ENCODE measurements at regions not wholly inside any gene's neighbourhood (a gene's known extent, or its start where the extent isn't known, plus 50 kb on each side); places are given as distances from the start of the nearest gene placed in this dataset.

GRCh38 chr1:208951908-208952307 lies 631.6 kb upstream of the CAMK1G start:
- H2AFZ ChIP-seq (ENCODE audit: low read depth, low read length): no peak overlapping the region
- no peaks in the 10 kb centered on the region for H4K20me1 ChIP-seq (ENCODE audit: insufficient read depth)
- no peaks in the 10 kb centered on the region for H3K36me3 ChIP-seq (ENCODE audit: insufficient read depth, low read length)
- no peak for TF ChIP-seq RAD21 (conservative IDR thresholded peaks at IDR 0.05)
- no peak overlapping the region for H3K27ac ChIP-seq (ENCODE audit: low read length)
- H3K27me3 ChIP-seq (ENCODE audit: insufficient read depth, low read depth, low read length): no peaks in the 10 kb centered on the region
- H3K4me2 ChIP-seq (ENCODE audit: low read length): no peak overlapping the region
- H3K9me2 ChIP-seq (ENCODE audit: insufficient read depth, low read length): no peaks in the 10 kb centered on the region
- H3K9ac ChIP-seq (ENCODE audit: low read length): no peak overlapping the region
- H3K9me3 ChIP-seq (ENCODE audit: low read length): no peaks in the 10 kb centered on the region
- H3F3A ChIP-seq (ENCODE audit: insufficient read depth, low read length, poor library complexity, severe bottlenecking): no peaks in the 10 kb centered on the region
- H3K79me2 ChIP-seq (replicated peaks; ENCODE audit: insufficient read depth, low read length): no peaks in the 10 kb centered on the region
- H3K4me3 ChIP-seq (ENCODE audit: low read length): no peak overlapping the region

- peaks cover 9% of the 10 kb centered on the region for H3K9me3 ChIP-seq (ENCODE audit: low read length)
- no peak overlapping the region for H2AFZ ChIP-seq (ENCODE audit: low read depth, low read length)
- H3K9me2 ChIP-seq (ENCODE audit: insufficient read depth, low read length): no peaks in the 10 kb centered on the region
- H3K4me3 ChIP-seq (ENCODE audit: low read length): no peak overlapping the region
- no peaks in the 10 kb centered on the region for H3K27me3 ChIP-seq (ENCODE audit: insufficient read depth, low read depth, low read length)
- H4K20me1 ChIP-seq (ENCODE audit: insufficient read depth): no peaks in the 10 kb centered on the region
- no peak overlapping the region for H3K9ac ChIP-seq (ENCODE audit: low read length)
- no peaks in the 10 kb centered on the region for H3K79me2 ChIP-seq (replicated peaks; ENCODE audit: insufficient read depth, low read length)
- H3F3A ChIP-seq (ENCODE audit: insufficient read depth, low read length, poor library complexity, severe bottlenecking): no peaks in the 10 kb centered on the region
- TF ChIP-seq EP300 (conservative IDR thresholded peaks at IDR 0.05; ENCODE audit: poor library complexity, severe bottlenecking) (no peak), POLR2AphosphoS5 (IDR thresholded peaks at IDR 0.05) (no peak), SMC3 (conservative IDR thresholded peaks at IDR 0.05; ENCODE audit: poor library complexity) (no peak), RAD21 (conservative IDR thresholded peaks at IDR 0.05) (no peak)
- H3K4me2 ChIP-seq (ENCODE audit: low read length): no peak overlapping the region
- no peaks in the 10 kb centered on the region for H3K36me3 ChIP-seq (ENCODE audit: insufficient read depth, low read length)
- H3K27ac ChIP-seq (ENCODE audit: low read length): no peak overlapping the region
Measured at GRCh38 chr1:208962867-208963266, 620.6 kb upstream of the CAMK1G start.

- no peak overlapping the region for H3K4me2 ChIP-seq (ENCODE audit: low read length)
- no peaks in the 10 kb centered on the region for H4K20me1 ChIP-seq (ENCODE audit: insufficient read depth)
- H3K27ac ChIP-seq (ENCODE audit: low read length): no peak overlapping the region
- H3K36me3 ChIP-seq (ENCODE audit: insufficient read depth, low read length): no peaks in the 10 kb centered on the region
- no peak overlapping the region for H3K4me3 ChIP-seq (ENCODE audit: low read length)
- H3K9me3 ChIP-seq (ENCODE audit: low read length): no peaks in the 10 kb centered on the region
- no peaks in the 10 kb centered on the region for H3F3A ChIP-seq (ENCODE audit: insufficient read depth, low read length, poor library complexity, severe bottlenecking)
- H3K27me3 ChIP-seq (ENCODE audit: insufficient read depth, low read depth, low read length): no peaks in the 10 kb centered on the region
- TF ChIP-seq SMC3 (conservative IDR thresholded peaks at IDR 0.05; ENCODE audit: poor library complexity) (no peak), POLR2AphosphoS5 (IDR thresholded peaks at IDR 0.05) (no peak), REST (IDR thresholded peaks at IDR 0.05; ENCODE audit: borderline replicate concordance) (no peak), TAF1 (IDR thresholded peaks at IDR 0.05; ENCODE audit: low read depth) (no peak), RAD21 (conservative IDR thresholded peaks at IDR 0.05) (no peak)
- no peaks in the 10 kb centered on the region for H3K79me2 ChIP-seq (replicated peaks; ENCODE audit: insufficient read depth, low read length)
- no peak overlapping the region for H3K9ac ChIP-seq (ENCODE audit: low read length)
- no peaks in the 10 kb centered on the region for H3K9me2 ChIP-seq (ENCODE audit: insufficient read depth, low read length)
- H2AFZ ChIP-seq (ENCODE audit: low read depth, low read length): no peak overlapping the region
Measured at GRCh38 chr1:208965351-208965750, 618.2 kb upstream of the CAMK1G start.

GRCh38 chr1:208967334-208967733 lies 616.2 kb upstream of the CAMK1G start:
- H3K4me2 ChIP-seq (ENCODE audit: low read length): no peak overlapping the region
- TF ChIP-seq EP300 (conservative IDR thresholded peaks at IDR 0.05; ENCODE audit: poor library complexity, severe bottlenecking): no peak
- no peak for TF ChIP-seq CTCF (IDR thresholded peaks at IDR 0.05; ENCODE audit: poor library complexity, severe bottlenecking)
- no peak for TF ChIP-seq SMC3 (conservative IDR thresholded peaks at IDR 0.05; ENCODE audit: poor library complexity)
- no peak for TF ChIP-seq RAD21 (conservative IDR thresholded peaks at IDR 0.05)
- no peak for TF ChIP-seq MXI1 (conservative IDR thresholded peaks at IDR 0.05; ENCODE audit: poor library complexity, severe bottlenecking)
- no peak for TF ChIP-seq REST (IDR thresholded peaks at IDR 0.05; ENCODE audit: borderline replicate concordance)
- TF ChIP-seq POLR2AphosphoS5 (IDR thresholded peaks at IDR 0.05): no peak
- no peak for TF ChIP-seq TAF1 (IDR thresholded peaks at IDR 0.05; ENCODE audit: low read depth)
- no peak for TF ChIP-seq EZH2 (IDR thresholded peaks at IDR 0.05; ENCODE audit: borderline replicate concordance, insufficient read depth, low read length, poor library complexity, severe bottlenecking)
- no peaks in the 10 kb centered on the region for H3K9me2 ChIP-seq (ENCODE audit: insufficient read depth, low read length)
- no peaks in the 10 kb centered on the region for H3K36me3 ChIP-seq (ENCODE audit: insufficient read depth, low read length)
- H3K9ac ChIP-seq (ENCODE audit: low read length): no peak overlapping the region
- no peak overlapping the region for H3K27ac ChIP-seq (ENCODE audit: low read length)
- H2AFZ ChIP-seq (ENCODE audit: low read depth, low read length): no peak overlapping the region
- H3K9me3 ChIP-seq (ENCODE audit: low read length): no peaks in the 10 kb centered on the region
- H3K27me3 ChIP-seq (ENCODE audit: insufficient read depth, low read depth, low read length): no peaks in the 10 kb centered on the region
- H4K20me1 ChIP-seq (ENCODE audit: insufficient read depth): no peaks in the 10 kb centered on the region
- no peak overlapping the region for H3K4me3 ChIP-seq (ENCODE audit: low read length)
- H3F3A ChIP-seq (ENCODE audit: insufficient read depth, low read length, poor library complexity, severe bottlenecking): no peaks in the 10 kb centered on the region
- H3K79me2 ChIP-seq (replicated peaks; ENCODE audit: insufficient read depth, low read length): no peaks in the 10 kb centered on the region
